ENCODE measurements at regions not wholly inside any gene's neighbourhood (a gene's known extent, or its start where the extent isn't known, plus 50 kb on each side); places are given as distances from the start of the nearest gene placed in this dataset.

DNA sequence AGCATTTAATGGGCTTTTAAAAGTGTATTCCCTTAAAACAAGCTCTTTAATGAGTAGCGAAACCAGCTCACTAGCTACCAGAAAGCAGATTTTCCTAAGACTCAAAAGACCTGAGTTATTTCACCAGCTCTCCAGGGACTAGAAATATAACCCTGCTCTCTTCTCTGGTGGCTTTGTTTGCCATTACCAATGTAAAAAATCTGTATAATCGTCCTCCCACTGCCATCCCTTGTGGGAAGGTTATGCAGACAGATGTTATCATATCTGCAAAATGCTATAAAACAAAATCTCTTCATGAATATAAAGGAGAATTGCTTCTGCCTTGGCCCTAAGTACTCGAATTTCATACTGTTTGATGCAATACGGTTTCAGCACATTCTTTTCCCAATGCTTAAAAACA, 335.2 kb downstream of the NUP35 start:
- TF ChIP-seq ZBTB7A (IDR thresholded peaks at IDR 0.05; ENCODE audit: borderline replicate concordance, control insufficient read depth, low read depth, low read length): no peak
- TF ChIP-seq MITF (IDR thresholded peaks at IDR 0.05): no peak
- no peak for TF ChIP-seq CSDE1 (IDR thresholded peaks at IDR 0.05)
- TF ChIP-seq SIX5 (IDR thresholded peaks at IDR 0.05; ENCODE audit: borderline replicate concordance in 1 of 2, insufficient read depth in 1 of 2, low read depth in 1 of 2, low read length in 2 of 2): no peak
- TF ChIP-seq YY1 (IDR thresholded peaks at IDR 0.05; ENCODE audit: borderline replicate concordance in 1 of 3, control insufficient read depth in 1 of 3, extremely low read depth in 1 of 3, insufficient read depth in 3 of 3, insufficient read length in 1 of 3, insufficient replicate concordance in 2 of 3, low read depth in 1 of 3, low read length in 2 of 3): no peak
- no peak for TF ChIP-seq REST (IDR thresholded peaks at IDR 0.05; ENCODE audit: borderline replicate concordance)
- TF ChIP-seq REST (CRISPR knock-in tag; IDR thresholded peaks at IDR 0.05; ENCODE audit: low read depth): no peak
- no peak for TF ChIP-seq HIVEP1 (CRISPR knock-in tag; IDR thresholded peaks at IDR 0.05)
- no peak for TF ChIP-seq FOXA1 (IDR thresholded peaks at IDR 0.05; ENCODE audit: borderline replicate concordance)
- no peak for TF ChIP-seq GABPA (tag; conservative IDR thresholded peaks at IDR 0.05; ENCODE audit: low read depth)
